SK-N-SH (cell line): ENCODE measurements at regions not wholly inside any gene's neighbourhood (a gene's known extent, or its start where the extent isn't known, plus 50 kb on each side); places are given as distances from the start of the nearest gene placed in this dataset.

Experiments used
- FOSL2 ChIP-seq: IDR thresholded peaks from 2 replicates; pipeline ENCODE4 v1.4.0; 2012; ENCODE audit warnings: low read depth, mild to moderate bottlenecking, moderate library complexity, borderline replicate concordance
- FOXM1 ChIP-seq: IDR thresholded peaks from 2 replicates; pipeline ENCODE4 v1.4.0; 2012; ENCODE audit warnings: low read depth, mild to moderate bottlenecking
- GATA2 ChIP-seq: sonication (generic); formaldehyde crosslinking; IDR thresholded peaks from 2 replicates; pipeline ENCODE4 v1.5.0; 2020; ENCODE audit warnings: mild to moderate bottlenecking, missing genetic modification reagents
- NFIC ChIP-seq: IDR thresholded peaks from 2 replicates; pipeline ENCODE4 v1.4.0; 2012; ENCODE audit warnings: borderline replicate concordance
- PBX3 ChIP-seq: IDR thresholded peaks from 2 replicates; pipeline ENCODE4; 2012
- POLR2AphosphoS5 ChIP-seq: IDR thresholded peaks from 2 replicates; pipeline ENCODE4 v1.6.1; 2012; ENCODE audit warnings: low read depth, low read length
- RAD21 ChIP-seq: IDR thresholded peaks from 2 replicates; pipeline ENCODE4 v1.6.1; 2012; ENCODE audit warnings: mild to moderate bottlenecking, low read length
- RCOR1 ChIP-seq: fragments of 150-350 bp; IDR thresholded peaks from 2 replicates; pipeline ENCODE4 v1.6.1; 2017; ENCODE audit warnings: antibody characterized with exemption, low read length
- REST ChIP-seq: IDR thresholded peaks from 2 replicates; pipeline ENCODE4 v1.6.1; 2012; ENCODE audit warnings: mild to moderate bottlenecking, low read depth, low read length, moderate library complexity
- RFX5 ChIP-seq: IDR thresholded peaks from 2 replicates; pipeline ENCODE4 v1.6.1; 2012; ENCODE audit warnings: mild to moderate bottlenecking, improper control_type of control experiment, low read length
- TF ChIP-seq, protein P1 (sequence below): fragments of 200-600 bp; sonication (generic); IDR thresholded peaks from 2 replicates; pipeline ENCODE4 v1.6.1; 2017; ENCODE audit warnings: antibody characterized with exemption, mild to moderate bottlenecking, moderate library complexity
- TF ChIP-seq, protein P2 (sequence below): fragments of 150-350 bp; IDR thresholded peaks from 2 replicates; pipeline ENCODE4 v1.6.1; 2017; ENCODE audit warnings: antibody characterized with exemption, low read length, low read depth, borderline replicate concordance

GRCh38 chr21:28821276-28822122, 171.2 kb downstream of the LTN1 start:
- TF ChIP-seq, protein P1, sequence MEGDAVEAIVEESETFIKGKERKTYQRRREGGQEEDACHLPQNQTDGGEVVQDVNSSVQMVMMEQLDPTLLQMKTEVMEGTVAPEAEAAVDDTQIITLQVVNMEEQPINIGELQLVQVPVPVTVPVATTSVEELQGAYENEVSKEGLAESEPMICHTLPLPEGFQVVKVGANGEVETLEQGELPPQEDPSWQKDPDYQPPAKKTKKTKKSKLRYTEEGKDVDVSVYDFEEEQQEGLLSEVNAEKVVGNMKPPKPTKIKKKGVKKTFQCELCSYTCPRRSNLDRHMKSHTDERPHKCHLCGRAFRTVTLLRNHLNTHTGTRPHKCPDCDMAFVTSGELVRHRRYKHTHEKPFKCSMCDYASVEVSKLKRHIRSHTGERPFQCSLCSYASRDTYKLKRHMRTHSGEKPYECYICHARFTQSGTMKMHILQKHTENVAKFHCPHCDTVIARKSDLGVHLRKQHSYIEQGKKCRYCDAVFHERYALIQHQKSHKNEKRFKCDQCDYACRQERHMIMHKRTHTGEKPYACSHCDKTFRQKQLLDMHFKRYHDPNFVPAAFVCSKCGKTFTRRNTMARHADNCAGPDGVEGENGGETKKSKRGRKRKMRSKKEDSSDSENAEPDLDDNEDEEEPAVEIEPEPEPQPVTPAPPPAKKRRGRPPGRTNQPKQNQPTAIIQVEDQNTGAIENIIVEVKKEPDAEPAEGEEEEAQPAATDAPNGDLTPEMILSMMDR: no peak
- TF ChIP-seq NFIC (peak; percentile 98), PBX3 (peak; percentile 65), GATA2 (CRISPR knock-in tag) (no peak), RAD21 (no peak), RFX5 (no peak), FOSL2 (no peak), REST (no peak), POLR2AphosphoS5 (peak; percentile 11; the same call in 1 of the 2 replicates), RCOR1 (no peak), FOXM1 (peak; percentile 87)
- TF ChIP-seq, protein P2, sequence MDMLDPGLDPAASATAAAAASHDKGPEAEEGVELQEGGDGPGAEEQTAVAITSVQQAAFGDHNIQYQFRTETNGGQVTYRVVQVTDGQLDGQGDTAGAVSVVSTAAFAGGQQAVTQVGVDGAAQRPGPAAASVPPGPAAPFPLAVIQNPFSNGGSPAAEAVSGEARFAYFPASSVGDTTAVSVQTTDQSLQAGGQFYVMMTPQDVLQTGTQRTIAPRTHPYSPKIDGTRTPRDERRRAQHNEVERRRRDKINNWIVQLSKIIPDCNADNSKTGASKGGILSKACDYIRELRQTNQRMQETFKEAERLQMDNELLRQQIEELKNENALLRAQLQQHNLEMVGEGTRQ: no peak
